ENCODE measurements at regions not wholly inside any gene's neighbourhood (a gene's known extent, or its start where the extent isn't known, plus 50 kb on each side); places are given as distances from the start of the nearest gene placed in this dataset.

GRCh38 chr13:26883613-26884257 lies 123.1 kb upstream of the GPR12 start:
- DNase-seq (ENCODE audit: low spot score): no peak
- H3K4me1 ChIP-seq (ENCODE audit: insufficient read depth): no peaks in the 10 kb centered on the region

GRCh38 chr13:26882731-26883130 lies 122.1 kb upstream of the GPR12 start:
- Histone ChIP-seq H2AFZ (no peak overlapping the region), H4K20me1 (ENCODE audit: insufficient read depth, poor library complexity, severe bottlenecking) (no peaks in the 10 kb centered on the region), H3K4me2 (no peak overlapping the region), H3K9me3 (ENCODE audit: low read depth) (no peaks in the 10 kb centered on the region), H3K4me3 (no peak overlapping the region), H3K27ac (no peak overlapping the region), H3K27me3 (peaks cover 12% of the 10 kb centered on the region), H3K4me1 (ENCODE audit: insufficient read depth) (no peaks in the 10 kb centered on the region), H3K9me2 (replicated peaks; ENCODE audit: insufficient read depth) (no peaks in the 10 kb centered on the region), H3K79me2 (no peaks in the 10 kb centered on the region), H3K36me3 (replicated peaks; ENCODE audit: insufficient read depth, low read depth) (no peaks in the 10 kb centered on the region)
- 93% methylated on average over 7 of the region's 7 CpGs for WGBS (ENCODE audit: low lambda C conversion rate, missing lambda C conversion rate)
- no peak for DNase-seq (ENCODE audit: low spot score)
- TF ChIP-seq EZH2phosphoT487 (IDR thresholded peaks at IDR 0.05; ENCODE audit: low read depth, severe bottlenecking, unreplicated experiment) (no peak), CTCF (IDR thresholded peaks at IDR 0.05; ENCODE audit: poor library complexity) (no peak), EZH2 (IDR thresholded peaks at IDR 0.05; ENCODE audit: borderline replicate concordance) (no peak)

More at GRCh38 chr13:26883613-26884257, 123.1 kb upstream of the GPR12 start:
- Histone ChIP-seq H3K79me2 (no peaks in the 10 kb centered on the region), H3K9me2 (replicated peaks; ENCODE audit: insufficient read depth) (no peaks in the 10 kb centered on the region), H3K4me2 (no peak overlapping the region), H3K27me3 (peaks cover 14% of the 10 kb centered on the region), H3K36me3 (replicated peaks; ENCODE audit: insufficient read depth, low read depth) (no peaks in the 10 kb centered on the region), H2AFZ (no peak overlapping the region), H4K20me1 (ENCODE audit: insufficient read depth, poor library complexity, severe bottlenecking) (no peaks in the 10 kb centered on the region), H3K9me3 (ENCODE audit: low read depth) (no peaks in the 10 kb centered on the region), H3K27ac (no peak overlapping the region), H3K4me3 (no peak overlapping the region)
- TF ChIP-seq CTCF (IDR thresholded peaks at IDR 0.05; ENCODE audit: poor library complexity): no peak
- no peak for TF ChIP-seq EZH2phosphoT487 (IDR thresholded peaks at IDR 0.05; ENCODE audit: low read depth, severe bottlenecking, unreplicated experiment)
- no peak for TF ChIP-seq EZH2 (IDR thresholded peaks at IDR 0.05; ENCODE audit: borderline replicate concordance)
- WGBS (ENCODE audit: low lambda C conversion rate, missing lambda C conversion rate): 62% methylated on average over 3 of the region's 3 CpGs

- TF ChIP-seq CTCF (IDR thresholded peaks at IDR 0.05; ENCODE audit: poor library complexity) (no peak), EZH2phosphoT487 (IDR thresholded peaks at IDR 0.05; ENCODE audit: low read depth, severe bottlenecking, unreplicated experiment) (no peak), EZH2 (IDR thresholded peaks at IDR 0.05; ENCODE audit: borderline replicate concordance) (no peak)
- no peaks in the 10 kb centered on the region for H3K79me2 ChIP-seq
- no peak overlapping the region for H3K4me3 ChIP-seq
- WGBS (ENCODE audit: low lambda C conversion rate, missing lambda C conversion rate): 62% methylated on average over 6 of the region's 6 CpGs
- H3K9me2 ChIP-seq (replicated peaks; ENCODE audit: insufficient read depth): no peaks in the 10 kb centered on the region
- H3K4me1 ChIP-seq (ENCODE audit: insufficient read depth): no peaks in the 10 kb centered on the region
- no peak overlapping the region for H3K27ac ChIP-seq
- H3K4me2 ChIP-seq: no peak overlapping the region
- no peak for DNase-seq (ENCODE audit: low spot score)
- no peaks in the 10 kb centered on the region for H4K20me1 ChIP-seq (ENCODE audit: insufficient read depth, poor library complexity, severe bottlenecking)
- peaks cover 11% of the 10 kb centered on the region for H3K27me3 ChIP-seq
- H3K36me3 ChIP-seq (replicated peaks; ENCODE audit: insufficient read depth, low read depth): no peaks in the 10 kb centered on the region
- H3K9me3 ChIP-seq (ENCODE audit: low read depth): no peaks in the 10 kb centered on the region
- no peak overlapping the region for H2AFZ ChIP-seq
These were observed 120.6 kb upstream of the GPR12 start for GRCh38 chr13:26881154-26881553.
